H4 (cell line): ENCODE measurements at regions not wholly inside any gene's neighbourhood (a gene's known extent, or its start where the extent isn't known, plus 50 kb on each side); places are given as distances from the start of the nearest gene placed in this dataset.

Source experiments
- DNase-seq: peaks from one replicate; pipeline ENCODE4 v3.0.0-alpha.2; 2015; ENCODE audit warnings: low spot score

DNA sequence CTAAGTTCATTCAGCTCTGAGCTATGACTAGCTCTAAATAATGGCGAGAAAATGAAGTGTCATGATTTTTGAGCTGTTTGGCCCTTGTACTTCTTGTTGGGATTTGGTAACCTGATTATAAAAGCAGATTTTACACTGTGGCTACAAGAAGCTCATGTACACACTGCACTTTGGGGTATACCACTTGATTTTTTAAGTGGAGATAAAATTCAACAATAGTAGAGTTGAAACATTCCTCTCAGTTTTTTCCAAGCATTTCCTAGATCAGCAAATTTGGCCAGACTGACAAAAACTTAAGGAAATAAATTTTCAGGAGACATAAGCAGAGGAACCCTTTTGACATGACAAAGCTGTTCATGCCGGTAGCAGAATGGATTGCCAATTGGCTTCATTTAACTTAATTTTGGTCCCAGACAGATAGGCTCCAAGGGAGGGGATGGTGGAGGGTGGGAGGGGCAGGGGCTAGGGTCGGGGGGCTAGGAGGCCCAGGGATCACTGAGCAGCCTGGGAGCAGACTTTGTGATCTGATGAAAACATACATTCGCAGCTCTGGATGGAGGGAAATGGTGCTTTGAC is 575.9 kb downstream of the METTL15 start:
- DNase-seq: no peak

DNA sequence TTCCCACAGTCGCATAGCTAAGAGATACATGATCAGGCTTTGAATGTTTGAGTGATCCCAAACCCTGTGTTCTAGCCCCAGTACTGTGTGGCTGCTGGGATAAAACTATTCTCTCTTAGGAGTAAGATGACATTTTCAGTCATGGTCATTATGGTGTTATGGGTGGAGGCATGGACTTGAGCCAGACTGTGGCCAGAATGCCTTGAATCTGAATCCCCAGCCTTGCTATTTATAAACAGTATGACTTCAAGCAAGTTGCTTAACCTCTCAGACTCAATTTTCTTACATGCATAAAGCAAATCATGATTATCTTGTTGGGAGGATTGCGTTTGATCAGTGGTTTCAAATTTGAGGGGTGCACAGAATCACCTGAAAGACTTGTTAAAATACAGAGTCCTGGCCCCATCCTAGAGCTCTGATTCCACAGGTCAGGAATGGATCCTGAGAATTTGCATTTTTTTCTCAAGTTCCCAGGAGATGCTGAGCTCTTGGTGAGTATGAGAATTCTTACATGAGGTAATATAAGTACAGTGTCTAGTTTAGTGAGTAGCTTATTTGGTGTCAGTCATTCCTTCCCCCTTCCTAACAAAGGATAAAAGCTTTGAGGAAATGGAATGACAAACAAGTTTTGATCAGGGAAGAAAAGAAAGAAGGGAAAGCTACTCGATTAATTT is 571.7 kb downstream of the METTL15 start:
- DNase-seq: peak; percentile 71

DNA sequence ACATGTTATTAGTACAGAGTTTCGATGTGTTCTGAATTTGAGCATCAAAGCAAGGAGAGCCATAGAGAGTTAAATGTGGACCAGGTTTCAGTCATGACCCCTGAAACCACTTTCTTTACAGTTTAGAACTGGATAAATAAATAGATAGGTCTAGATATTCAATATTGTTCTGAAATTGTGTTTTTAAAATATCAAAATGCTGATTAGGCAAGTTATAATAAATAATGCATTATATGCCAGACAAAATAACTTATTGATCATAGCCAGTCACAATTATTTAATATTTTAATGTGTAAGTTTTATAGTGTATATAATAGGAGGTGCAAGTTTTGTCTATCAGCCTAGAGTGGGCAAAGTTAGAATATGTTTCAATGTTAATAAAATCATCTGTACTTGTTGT is 569.5 kb downstream of the METTL15 start:
- DNase-seq: no peak

DNA sequence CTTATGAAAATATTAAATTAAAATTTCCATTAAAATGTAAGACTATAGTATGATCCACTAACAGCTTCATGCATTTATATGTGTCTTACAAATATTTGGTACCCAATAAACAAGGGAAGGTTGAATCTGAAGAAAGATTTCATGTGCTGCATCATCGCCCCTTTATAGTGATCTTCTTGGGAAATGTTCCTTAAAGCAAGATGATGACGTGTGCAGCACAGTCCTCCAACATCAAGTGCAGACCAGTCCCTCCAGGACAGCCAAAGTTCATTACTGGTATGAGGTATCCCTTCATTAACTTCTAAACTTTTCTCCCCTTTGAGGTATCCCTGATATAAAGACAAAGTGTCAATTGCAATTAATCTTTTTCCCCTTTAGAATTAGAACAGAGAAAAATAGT is 567.0 kb downstream of the METTL15 start:
- no peak for DNase-seq

DNA sequence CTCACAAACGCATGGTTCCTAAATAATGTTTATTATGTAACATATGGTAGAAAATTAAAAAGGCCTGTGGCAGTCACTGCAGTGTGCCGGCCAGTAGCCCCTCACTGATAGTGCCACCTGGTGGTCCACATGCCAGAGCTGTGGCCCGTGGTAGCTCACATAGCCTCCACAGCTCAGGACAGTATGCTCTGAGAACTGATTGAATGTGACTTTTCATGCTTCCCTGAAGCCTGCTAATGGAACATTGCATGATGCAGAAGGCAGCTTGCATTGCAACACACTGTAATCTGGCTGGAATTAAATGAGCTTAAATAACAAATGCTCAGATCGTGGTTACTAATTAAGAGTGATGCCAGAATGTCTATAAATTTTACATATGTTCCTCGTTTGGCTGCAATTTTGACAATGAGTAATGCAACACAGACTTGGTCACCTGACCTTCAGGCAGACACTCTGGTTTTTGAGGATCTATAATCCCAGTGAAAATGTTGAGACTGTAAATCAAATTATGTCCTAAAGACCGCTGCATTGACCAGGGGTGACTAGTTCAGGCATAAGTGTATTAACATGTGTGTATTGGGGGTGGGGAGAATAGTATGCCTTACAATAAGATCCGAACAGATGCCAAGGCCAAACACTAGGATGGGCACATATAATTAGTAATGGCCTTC is 566.4 kb downstream of the METTL15 start:
- peak; percentile 59 for DNase-seq

DNA sequence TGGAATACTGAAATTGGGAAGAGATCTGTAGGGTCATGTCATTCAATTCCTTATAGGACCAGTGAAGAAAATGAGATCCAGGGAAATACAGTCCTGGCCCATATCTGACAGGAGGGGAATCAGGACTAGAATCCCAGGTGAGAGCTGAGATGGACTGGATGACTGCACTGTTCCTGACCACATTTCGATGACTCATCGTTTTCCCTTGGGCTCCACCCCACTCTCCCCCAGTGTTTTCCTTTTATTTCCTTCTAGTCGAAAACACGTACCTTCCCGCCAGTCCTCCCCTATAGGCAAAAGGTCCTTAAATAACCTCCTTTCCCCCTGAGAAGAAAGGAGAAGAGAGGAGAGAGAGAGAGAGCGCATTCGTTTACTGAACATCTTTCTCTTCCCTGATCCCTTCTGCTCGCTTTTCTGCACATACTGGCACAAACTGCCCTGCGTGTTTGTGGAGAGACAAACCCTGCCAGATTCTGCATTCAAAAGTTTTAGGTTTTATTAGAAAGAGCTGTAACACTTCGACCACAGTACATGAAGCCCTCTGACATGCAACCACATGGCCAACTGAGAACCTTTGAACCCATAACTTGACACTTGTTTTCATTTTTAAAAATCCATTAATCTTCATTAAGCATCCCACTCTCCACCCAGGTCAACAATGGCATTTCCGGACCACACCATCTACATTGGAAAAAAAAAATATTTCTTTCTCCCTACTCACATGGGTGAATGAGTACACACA is 565.7 kb downstream of the METTL15 start:
- DNase-seq: peak; percentile 64

DNA sequence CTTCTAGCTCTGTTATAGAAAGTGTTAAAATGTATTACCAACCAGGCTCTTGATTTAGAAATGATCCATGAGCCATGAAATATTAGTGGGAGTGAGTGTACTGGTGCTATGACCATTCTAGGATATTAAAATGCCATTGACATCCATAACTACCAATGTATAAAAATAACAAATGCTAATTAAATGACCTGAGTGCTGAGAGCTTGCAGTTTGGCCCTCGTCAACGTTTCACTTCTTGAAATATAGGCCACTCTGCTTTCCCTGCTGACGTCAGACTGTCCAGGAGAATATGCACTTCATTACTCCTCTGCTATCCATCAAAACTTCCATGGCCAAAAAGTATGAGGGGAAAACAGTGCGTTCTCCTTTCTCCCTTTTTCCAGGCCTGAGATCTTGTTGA is 563.1 kb downstream of the METTL15 start:
- DNase-seq: no peak

DNA sequence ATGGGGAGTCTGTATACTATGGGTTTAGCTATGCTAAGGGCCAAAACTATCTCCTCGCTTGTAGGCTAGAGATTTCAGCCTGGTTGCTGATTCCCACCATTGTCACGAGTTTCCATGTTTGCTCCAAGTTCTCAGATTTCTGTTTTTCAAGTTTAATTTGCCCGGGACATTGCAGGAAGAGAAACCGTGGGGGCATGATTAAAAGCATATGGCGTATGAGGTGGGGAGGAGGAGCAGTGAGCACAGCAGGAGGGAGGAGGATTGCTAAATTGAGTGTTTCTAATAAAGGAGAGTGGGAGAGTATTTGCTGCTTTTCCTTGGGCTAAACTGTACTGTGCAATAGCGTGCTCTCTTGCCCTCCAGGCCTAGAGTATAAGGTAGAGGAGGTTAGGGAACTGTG is 558.4 kb downstream of the METTL15 start:
- no peak for DNase-seq

DNA sequence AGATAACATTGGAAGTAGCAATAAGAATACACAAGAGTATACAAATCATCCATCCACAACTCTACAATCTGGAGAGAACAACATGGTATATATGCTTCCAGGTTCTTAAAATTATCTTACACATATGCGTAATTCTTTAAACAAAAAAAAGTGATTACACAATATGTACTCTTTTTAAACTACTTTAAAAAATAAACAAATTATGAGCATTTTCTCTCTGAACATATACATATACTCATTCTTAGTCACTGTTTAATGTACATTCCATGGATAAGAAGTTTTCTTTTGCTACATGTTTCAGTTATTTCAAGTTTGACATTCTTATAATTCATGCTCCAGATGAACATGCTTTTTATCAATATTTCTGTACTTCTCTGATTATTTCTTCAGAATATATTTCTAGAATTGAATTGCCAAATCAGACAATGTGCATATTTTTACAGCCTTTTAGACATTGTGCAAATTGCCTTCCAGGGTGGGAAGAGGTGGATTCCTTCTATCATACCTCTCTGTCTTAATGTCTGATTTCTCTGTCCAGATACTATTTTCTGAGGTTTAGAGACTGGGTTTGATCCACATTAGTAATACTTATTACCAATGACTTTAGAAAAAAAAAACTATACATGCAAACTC is 551.6 kb downstream of the METTL15 start:
- DNase-seq: no peak

DNA sequence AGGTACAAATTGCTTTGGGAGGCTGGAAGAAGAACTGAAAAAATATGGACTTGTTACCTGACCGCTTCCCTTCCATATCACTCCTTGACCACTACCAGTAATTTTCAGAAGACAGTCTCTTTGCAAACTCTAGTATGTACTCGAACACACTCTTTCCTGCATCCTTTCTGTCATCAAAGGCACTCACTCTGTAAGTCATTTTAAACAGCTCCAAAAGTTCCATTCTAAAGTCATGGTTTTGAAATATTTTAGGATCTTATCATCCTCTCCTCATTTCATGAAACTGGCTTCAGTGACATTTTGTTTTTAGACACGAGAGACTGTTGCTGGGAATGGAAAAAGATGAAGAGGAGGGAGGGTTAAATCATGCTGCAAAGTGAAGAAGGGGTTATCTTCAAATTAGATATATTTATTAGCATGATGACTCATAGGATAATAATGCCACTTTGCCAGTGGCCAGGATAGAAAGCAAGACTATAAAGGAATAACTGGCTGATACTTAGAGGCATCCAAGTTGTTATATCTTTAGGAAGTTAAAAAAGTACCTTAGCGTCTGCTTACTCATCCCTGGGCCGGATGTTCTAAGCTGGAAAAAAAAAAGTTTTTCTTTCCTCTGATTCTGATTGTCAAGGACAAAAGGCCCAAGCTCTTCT is 549.3 kb downstream of the METTL15 start:
- no peak for DNase-seq

DNA sequence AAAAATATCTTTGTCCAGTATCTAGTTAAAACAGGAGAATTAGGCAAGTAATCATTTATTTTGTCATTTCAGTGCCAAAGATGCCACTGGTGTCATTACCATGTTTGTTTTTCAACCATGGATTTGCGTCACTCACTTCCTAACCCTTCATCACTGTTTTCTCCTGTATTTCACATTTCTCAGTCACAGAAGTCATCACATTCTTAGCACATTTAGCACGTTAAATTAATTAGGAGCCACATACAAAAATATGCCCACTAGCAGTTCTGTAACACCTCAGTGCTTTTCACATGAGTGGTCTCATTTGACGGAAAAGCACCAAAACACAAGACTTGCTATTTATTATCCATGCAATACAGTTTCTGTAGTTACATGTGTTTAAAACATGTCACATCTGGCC is 546.0 kb downstream of the METTL15 start:
- no peak for DNase-seq

DNA sequence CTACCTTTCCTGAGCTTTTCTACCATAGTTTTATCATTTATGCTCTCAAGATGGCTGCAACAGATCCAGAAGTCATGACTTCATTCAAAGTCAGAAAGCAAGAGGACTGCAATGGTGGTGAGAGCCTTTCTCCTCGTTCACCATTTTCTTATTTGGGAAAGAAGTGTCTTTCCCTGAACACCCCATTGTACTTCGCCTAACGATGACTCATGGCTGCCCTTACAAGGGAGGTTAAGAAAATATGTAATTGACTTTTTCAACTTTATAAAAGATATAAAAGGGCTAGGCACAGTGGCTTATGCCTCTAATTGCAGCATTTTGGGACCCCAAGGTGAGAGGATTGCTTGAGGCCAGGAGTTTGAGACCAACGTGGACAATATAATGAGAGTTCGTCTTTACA is 541.7 kb downstream of the METTL15 start:
- DNase-seq: no peak

DNA sequence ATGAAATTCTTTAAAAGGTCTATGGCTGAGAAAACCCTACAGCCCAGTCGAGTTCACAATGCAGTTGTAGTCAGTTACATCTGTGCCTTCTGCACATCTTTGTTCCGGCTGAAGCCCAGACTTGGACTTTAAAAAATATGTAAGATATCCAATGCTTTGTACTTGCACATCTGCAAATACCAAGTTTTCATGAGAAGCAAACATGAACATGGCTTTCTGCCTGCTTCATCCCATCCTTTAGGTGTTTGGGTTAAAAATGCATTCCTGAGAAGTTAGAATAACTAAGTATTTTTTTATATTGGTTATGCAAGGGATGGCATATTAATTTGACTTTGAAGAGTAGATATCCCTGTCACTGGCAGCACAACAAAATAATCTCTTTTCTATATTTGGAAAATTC is 528.4 kb downstream of the METTL15 start:
- DNase-seq: no peak

DNA sequence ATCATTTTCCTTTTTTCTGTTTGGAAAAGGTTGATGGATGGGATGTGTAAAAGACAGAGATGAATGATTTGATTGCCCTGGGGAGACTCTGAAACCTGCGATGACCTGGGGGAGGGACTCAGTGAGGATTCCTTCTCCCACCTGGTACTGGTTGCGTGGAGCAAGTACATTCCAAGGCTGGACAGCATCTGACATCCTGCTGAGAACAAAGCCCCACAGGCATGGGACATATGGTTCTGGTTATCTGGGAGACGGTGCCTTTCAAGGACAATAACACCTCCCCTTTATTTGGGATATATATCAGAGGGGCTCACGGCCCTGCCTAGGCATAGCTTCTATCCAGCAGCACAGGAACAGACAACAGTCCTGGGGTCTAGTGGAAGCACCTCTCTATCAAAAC is 527.8 kb downstream of the METTL15 start:
- no peak for DNase-seq

DNA sequence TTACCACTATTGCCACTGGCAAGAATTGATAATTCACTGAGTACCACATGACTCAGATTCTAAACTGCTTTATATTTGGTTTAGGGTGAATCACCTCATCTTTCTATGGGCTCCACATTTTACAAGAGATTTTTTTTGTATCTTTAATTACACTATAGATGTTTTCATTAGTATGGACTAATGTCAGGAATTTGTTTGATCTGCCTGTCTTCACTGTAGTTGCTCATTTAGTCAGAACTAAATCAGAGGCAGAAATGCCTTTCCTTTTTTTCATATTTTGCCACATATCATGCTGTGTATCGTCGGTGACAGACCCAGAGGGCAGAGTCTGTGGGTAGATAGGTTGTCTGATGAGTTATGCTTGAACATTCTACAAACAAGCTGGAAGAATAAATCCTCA is 524.1 kb downstream of the METTL15 start:
- DNase-seq: no peak

DNA sequence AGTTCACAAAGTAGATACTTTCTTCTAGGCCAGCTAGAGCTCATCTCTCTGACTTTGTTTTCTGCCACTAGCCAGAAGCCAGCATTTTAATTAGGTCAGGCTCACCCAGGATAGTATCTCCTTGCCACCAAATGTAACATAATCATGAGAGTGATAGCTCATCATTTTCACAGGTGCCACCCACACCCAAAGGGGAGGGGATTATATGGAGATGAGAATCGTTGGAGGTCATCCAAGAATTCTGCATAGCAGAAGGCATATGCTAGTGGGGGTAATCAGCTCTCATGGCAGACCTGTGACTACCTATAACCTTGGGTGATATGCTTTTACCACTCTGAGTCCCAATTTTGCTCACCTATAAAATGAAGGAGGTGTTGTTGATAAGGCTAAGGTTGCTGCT is 523.0 kb downstream of the METTL15 start:
- DNase-seq: no peak

DNA sequence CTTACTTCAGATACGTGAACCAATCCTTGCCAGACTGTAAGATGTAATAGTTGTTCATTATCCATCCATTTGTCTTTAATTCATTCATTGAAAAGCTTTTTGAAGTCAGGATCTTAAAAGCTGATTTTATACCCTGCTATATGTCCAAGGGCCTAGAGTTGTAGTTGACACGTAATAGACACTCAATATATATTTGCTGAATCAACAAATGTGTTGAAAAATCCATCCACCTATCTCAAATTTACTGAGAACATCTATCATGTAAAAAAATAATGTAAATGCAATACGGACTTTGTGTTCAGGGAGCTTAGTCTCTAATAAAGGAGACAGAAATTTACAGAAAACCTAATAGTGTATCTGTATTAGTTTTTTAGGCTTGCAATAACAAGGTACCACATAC is 521.0 kb downstream of the METTL15 start:
- no peak for DNase-seq

DNA sequence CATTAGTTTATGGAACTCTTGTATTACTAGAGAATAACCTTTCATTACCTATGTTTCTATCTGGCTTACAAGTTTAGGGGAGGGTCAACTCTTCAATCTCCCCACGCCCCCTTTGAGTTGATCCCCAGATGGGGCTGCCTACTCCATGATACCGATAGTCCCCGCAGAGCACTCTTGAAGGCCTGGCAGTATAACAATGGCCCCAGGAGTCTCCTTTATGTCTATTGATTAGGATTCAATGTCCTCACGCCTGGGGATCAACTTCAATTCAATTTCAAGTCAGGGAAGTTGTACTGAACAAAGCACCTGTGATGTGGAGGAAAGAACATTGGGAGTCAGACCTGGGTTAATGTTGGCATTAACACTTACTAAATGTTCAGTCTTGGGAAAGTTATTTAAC is 520.2 kb downstream of the METTL15 start:
- no peak for DNase-seq

DNA sequence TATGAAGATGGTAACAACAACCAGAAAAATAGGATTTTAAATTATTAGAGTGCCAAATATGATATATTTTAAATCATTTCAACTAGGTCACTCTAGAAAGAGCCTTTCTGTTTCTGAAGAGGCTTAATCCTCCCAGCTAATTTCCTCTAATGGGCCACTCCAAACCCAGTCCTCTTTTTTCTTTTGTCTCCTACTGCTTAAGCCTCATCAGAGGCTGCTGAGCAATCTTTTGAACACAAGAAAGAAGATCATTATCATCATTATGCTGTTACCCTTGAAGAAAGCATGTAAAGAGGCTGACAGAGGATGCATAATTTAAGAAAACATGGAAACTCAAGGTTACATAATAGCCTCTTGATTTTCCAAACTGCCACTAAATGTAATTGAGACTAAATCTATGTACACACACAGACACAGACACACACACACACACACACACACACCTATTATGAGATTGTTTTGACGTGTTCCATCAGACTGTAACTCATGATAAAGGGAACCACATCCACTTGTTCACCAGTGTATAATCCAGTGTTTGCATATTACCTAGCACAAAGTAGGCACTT is 519.6 kb downstream of the METTL15 start:
- DNase-seq: no peak

DNA sequence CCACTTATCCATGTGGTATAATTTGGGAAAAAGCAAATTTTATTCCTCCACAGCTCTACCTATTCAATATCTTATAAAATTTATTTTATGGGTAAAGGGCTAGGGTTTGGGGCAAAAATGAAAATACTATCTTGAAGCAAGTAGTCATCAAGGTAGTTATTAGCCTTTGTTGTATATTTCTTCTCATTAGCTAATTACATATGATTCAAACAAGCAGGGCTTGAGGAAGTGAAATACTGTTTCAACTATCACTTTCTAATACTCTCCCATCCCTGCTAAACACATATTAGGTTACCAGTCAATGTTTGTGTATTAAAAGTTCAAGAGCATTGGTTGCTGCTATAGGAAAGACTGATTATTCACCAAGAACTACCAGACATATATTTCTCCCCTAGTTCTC is 517.3 kb downstream of the METTL15 start:
- no peak for DNase-seq

DNA sequence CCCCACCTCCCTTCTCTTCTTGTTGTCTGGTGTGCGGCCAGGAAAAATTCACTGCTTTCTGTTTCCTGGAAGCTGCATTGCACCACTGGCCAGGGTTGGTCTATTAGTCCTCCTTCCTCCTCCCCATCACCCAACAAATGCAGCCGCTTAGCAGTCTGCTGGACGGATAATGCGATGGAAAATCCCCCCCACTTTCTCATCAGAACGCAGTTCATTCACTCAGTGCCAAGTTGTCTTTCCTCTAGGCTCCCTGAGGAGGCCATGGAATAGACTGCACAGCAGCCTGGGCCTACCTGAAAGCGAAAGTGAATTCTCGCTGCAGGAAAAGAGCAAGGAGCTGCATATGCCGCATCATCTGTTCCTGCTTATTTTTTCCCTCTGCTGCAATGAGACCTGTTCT is 513.6 kb downstream of the METTL15 start:
- peak; percentile 79 for DNase-seq
